Activated effector memory CD4-positive, alpha-beta T cell treated with anti-CD3 and anti-CD28 coated beads, Interleukin-2, amount 50 U/mL, for 16 hours (primary cell): ENCODE measurements at regions not wholly inside any gene's neighbourhood (a gene's known extent, or its start where the extent isn't known, plus 50 kb on each side); places are given as distances from the start of the nearest gene placed in this dataset.

Source experiments
- DNase-seq: peaks from one replicate; pipeline ENCODE4 v3.0.0-alpha.2; 2020

GRCh38 chr5:96058084-96058483, 96.4 kb upstream of the ELL2 start:
- DNase-seq = no peak

- no peak for DNase-seq
Observed at GRCh38 chr5:96054311-96055030, 92.8 kb upstream of the ELL2 start.

GRCh38 chr5:96053063-96053735, 91.5 kb upstream of the ELL2 start:
- DNase-seq = no peak

- no peak for DNase-seq
Observed at GRCh38 chr5:96052374-96052773, 90.7 kb upstream of the ELL2 start.

GRCh38 chr5:96051401-96051830, 89.8 kb upstream of the ELL2 start:
- DNase-seq = no peak

- DNase-seq = no peak
Observed at GRCh38 chr5:96050273-96050880, 88.7 kb upstream of the ELL2 start.

- no peak for DNase-seq
Observed at GRCh38 chr5:96049398-96050272, 88.0 kb upstream of the ELL2 start.

GRCh38 chr5:96048763-96049162, 87.1 kb upstream of the ELL2 start:
- DNase-seq = no peak

- DNase-seq = no peak
Observed at GRCh38 chr5:96045888-96046287, 84.2 kb upstream of the ELL2 start.

GRCh38 chr5:96043446-96043845, 81.8 kb upstream of the ELL2 start:
- no peak for DNase-seq

- DNase-seq = no peak
Observed at GRCh38 chr5:96037128-96037527, 75.5 kb upstream of the ELL2 start.

- DNase-seq = no peak
Observed at GRCh38 chr5:96036301-96036700, 74.7 kb upstream of the ELL2 start.

GRCh38 chr5:96035796-96036195, 74.1 kb upstream of the ELL2 start:
- no peak for DNase-seq

GRCh38 chr5:96033116-96033515, 71.5 kb upstream of the ELL2 start:
- no peak for DNase-seq

- no peak for DNase-seq
Observed at GRCh38 chr5:96031811-96032261, 70.2 kb upstream of the ELL2 start.

- DNase-seq = no peak
Observed at GRCh38 chr5:96031180-96031579, 69.5 kb upstream of the ELL2 start.

GRCh38 chr5:96026406-96027041, 64.9 kb upstream of the ELL2 start:
- no peak for DNase-seq

- no peak for DNase-seq
Observed at GRCh38 chr5:96024683-96025475, 63.2 kb upstream of the ELL2 start.

- no peak for DNase-seq
Observed at GRCh38 chr5:96023518-96023917, 61.9 kb upstream of the ELL2 start.

- DNase-seq = no peak
Observed at GRCh38 chr5:96022971-96023370, 61.3 kb upstream of the ELL2 start.

- no peak for DNase-seq
Observed at GRCh38 chr5:96017951-96018350, 56.3 kb upstream of the ELL2 start.

GRCh38 chr5:96016216-96016615, 54.6 kb upstream of the ELL2 start:
- no peak for DNase-seq
